SK-N-MC (cell line): ENCODE measurements at regions not wholly inside any gene's neighbourhood (a gene's known extent, or its start where the extent isn't known, plus 50 kb on each side); places are given as distances from the start of the nearest gene placed in this dataset.

Source experiments
- FOXP2 ChIP-seq: optimal IDR thresholded peaks from 2 replicates; pipeline ENCODE3; 2011; ENCODE audit warnings: mild to moderate bottlenecking, moderate library complexity; ENCODE audit not compliant: insufficient read depth; ENCODE audit errors: extremely low read length, control extremely low read depth
- POLR2AphosphoS5 ChIP-seq: IDR thresholded peaks from 2 replicates; pipeline ENCODE4 v1.6.1; 2012; ENCODE audit warnings: mild to moderate bottlenecking, low read depth, low read length, borderline replicate concordance

DNA sequence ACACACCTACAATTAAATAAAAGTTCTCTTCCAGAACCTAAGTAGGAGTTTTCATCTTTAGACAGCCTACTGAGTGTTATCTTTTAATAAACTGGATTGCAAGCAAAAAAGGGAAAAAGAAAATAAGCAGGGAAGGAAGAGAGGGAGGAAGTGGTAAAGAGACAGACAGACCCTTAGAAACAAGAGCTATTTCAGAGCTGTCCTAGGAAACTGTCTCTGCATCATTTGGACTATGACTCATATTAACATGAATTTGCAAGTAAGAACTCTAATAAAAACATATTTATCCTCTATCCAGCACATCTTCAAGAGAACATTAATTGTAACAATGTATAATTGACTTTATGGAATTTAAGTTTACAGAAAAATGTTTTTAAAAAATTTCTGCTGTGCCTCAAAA lies 438.8 kb upstream of the USP15 start:
- TF ChIP-seq POLR2AphosphoS5, result no peak
- no peak for TF ChIP-seq FOXP2
